ENCODE measurements at regions not wholly inside any gene's neighbourhood (a gene's known extent, or its start where the extent isn't known, plus 50 kb on each side); places are given as distances from the start of the nearest gene placed in this dataset.

DNA sequence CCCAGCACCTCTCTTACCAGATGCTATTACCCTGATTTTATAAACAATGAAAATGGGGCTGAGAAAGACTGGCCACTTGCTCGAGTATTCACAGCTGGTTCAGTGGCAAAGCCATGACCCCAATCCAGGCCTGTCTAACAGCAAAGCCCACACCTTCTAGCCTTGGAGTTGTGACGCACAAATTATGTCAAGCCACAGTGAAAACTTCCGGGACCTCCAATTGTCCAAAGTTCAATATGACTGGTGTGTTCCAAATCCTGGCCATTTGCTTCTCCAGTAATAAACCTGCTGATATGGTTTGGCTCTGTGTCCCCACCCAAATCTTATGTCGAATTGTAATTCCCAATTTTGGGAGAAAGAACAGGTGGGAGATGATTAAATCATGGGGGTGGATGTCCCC is 64.7 kb upstream of the RIOK3 start:
- TF ChIP-seq POLR2A (IDR thresholded peaks at IDR 0.05): no peak
- TF ChIP-seq, protein P1, sequence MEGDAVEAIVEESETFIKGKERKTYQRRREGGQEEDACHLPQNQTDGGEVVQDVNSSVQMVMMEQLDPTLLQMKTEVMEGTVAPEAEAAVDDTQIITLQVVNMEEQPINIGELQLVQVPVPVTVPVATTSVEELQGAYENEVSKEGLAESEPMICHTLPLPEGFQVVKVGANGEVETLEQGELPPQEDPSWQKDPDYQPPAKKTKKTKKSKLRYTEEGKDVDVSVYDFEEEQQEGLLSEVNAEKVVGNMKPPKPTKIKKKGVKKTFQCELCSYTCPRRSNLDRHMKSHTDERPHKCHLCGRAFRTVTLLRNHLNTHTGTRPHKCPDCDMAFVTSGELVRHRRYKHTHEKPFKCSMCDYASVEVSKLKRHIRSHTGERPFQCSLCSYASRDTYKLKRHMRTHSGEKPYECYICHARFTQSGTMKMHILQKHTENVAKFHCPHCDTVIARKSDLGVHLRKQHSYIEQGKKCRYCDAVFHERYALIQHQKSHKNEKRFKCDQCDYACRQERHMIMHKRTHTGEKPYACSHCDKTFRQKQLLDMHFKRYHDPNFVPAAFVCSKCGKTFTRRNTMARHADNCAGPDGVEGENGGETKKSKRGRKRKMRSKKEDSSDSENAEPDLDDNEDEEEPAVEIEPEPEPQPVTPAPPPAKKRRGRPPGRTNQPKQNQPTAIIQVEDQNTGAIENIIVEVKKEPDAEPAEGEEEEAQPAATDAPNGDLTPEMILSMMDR (IDR thresholded peaks at IDR 0.05): no peak
